Prostate gland (tissue), 2 donors: ENCODE measurements at regions not wholly inside any gene's neighbourhood (a gene's known extent, or its start where the extent isn't known, plus 50 kb on each side); places are given as distances from the start of the nearest gene placed in this dataset.

Source experiments
- POLR2A ChIP-seq: fragments of 450-650 bp; IDR thresholded peaks from one replicate; pipeline ENCODE4 v1.6.1; 2016; ENCODE audit warnings: antibody characterized with exemption, mild to moderate bottlenecking
- POLR2AphosphoS5 ChIP-seq: sonication (generic); formaldehyde crosslinking; IDR thresholded peaks from one replicate; pipeline ENCODE4 v1.6.1; 2017; ENCODE audit warnings: antibody characterized with exemption
- TF ChIP-seq, protein P1 (sequence below), 4 experiments: fragments of 200-600 bp in 2 of 4; fragments of 450-650 bp in 2 of 4; sonication (generic) in 2 of 4; IDR thresholded peaks; 1 replicate in 3 of 4; 2 replicates in 1 of 4; pipeline ENCODE4 v1.5.1; 2016 to 2019; ENCODE audit warnings: antibody characterized with exemption in 4 of 4, mild to moderate bottlenecking in 2 of 4, moderate library complexity in 2 of 4

DNA sequence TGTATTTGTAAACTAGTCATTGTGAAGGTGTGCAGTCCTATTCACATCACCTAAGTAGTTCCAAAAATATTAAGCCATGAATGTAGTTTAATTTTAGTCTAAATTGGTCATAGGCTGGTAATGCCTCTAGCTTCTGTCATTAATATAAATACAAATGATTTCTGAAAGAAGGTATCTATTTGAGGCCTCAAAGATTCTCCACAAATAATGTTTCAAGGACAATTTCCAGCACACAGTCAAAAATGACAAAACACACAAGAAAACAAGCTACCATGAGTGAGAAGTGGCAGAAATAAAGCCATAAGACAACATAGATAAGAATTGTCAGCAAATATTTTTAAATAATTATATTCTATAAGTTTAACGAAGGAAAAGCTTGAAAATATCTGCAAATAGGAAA is 66.7 kb upstream of the PDK4 start:
- TF ChIP-seq POLR2AphosphoS5 (no peak), POLR2A (no peak)
- TF ChIP-seq, protein P1, sequence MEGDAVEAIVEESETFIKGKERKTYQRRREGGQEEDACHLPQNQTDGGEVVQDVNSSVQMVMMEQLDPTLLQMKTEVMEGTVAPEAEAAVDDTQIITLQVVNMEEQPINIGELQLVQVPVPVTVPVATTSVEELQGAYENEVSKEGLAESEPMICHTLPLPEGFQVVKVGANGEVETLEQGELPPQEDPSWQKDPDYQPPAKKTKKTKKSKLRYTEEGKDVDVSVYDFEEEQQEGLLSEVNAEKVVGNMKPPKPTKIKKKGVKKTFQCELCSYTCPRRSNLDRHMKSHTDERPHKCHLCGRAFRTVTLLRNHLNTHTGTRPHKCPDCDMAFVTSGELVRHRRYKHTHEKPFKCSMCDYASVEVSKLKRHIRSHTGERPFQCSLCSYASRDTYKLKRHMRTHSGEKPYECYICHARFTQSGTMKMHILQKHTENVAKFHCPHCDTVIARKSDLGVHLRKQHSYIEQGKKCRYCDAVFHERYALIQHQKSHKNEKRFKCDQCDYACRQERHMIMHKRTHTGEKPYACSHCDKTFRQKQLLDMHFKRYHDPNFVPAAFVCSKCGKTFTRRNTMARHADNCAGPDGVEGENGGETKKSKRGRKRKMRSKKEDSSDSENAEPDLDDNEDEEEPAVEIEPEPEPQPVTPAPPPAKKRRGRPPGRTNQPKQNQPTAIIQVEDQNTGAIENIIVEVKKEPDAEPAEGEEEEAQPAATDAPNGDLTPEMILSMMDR (IDR thresholded peaks at IDR 0.05): no peak
